HCT116 (cell line): ENCODE measurements at regions not wholly inside any gene's neighbourhood (a gene's known extent, or its start where the extent isn't known, plus 50 kb on each side); places are given as distances from the start of the nearest gene placed in this dataset.

Source experiments
- ATAC-seq: fragments of 200-7000 bp; cut with Tn5 transposase; 2 replicates; pipeline ENCODE4 v1.9.1; 2020; ENCODE audit warnings: mild to moderate bottlenecking, moderate library complexity
- BruUV-seq: library from RNA; stranded (reverse); fragments of 400-500 nt; replicated peaks from 2 replicates; lab custom pipeline; 2021; lab: Mats Ljungman, UMichigan
- CTCF ChIA-PET: fragments of 300-600 bp; sonication (Branson Sonifier 250); formaldehyde crosslinking; loops from one replicate; lab custom pipeline; 2021; ENCODE audit warnings: antibody characterized with exemption; lab: Charles Lee
- POLR2A ChIA-PET: fragments of 300-600, 350-600 bp; sonication (Branson Sonifier 250); formaldehyde crosslinking; loops from one replicate; lab custom pipeline; 2021; ENCODE audit warnings: antibody characterized with exemption; lab: Charles Lee
- RAD21 ChIA-PET, 2 experiments: fragments of 300-600 bp; sonication (Branson Sonifier 250); formaldehyde crosslinking; loops; one replicate each; lab custom pipeline; 2023; ENCODE audit warnings: low total read pairs in 2 of 2; ENCODE audit not compliant: uncharacterized antibody in 2 of 2, unreplicated experiment in 2 of 2, low non-redundant PET in 1 of 2; lab: Charles Lee
- DNase-seq: peaks from one replicate; pipeline ENCODE4 v3.0.0-alpha.2; 2010; ENCODE audit warnings: low read depth, low spot score
- H2AFZ ChIP-seq: fragments of 200-600 bp; shearing (Covaris generic), sonication (generic); 2 replicates; pipeline ENCODE4 v1.6.1; 2017; ENCODE audit warnings: low read depth, mixed run types, mixed read lengths, antibody characterized with exemption, low read length; ENCODE audit not compliant: poor library complexity, severe bottlenecking
- H3K27ac ChIP-seq: 2 replicates; pipeline ENCODE4 v1.5.1; 2012; ENCODE audit warnings: low read depth, low read length
- H3K27me3 ChIP-seq: fragments of 200-600 bp; sonication (generic); 2 replicates; pipeline ENCODE4 v1.6.1; 2016; ENCODE audit warnings: mixed run types, low read length, mixed read lengths; ENCODE audit not compliant: insufficient read depth
- H3K36me3 ChIP-seq, 2 experiments: fragments of 200-500 bp in 1 of 2; fragments of 200-600 bp in 1 of 2; sonication (Bioruptor generic) in 1 of 2; sonication (generic) in 1 of 2; 2 replicates each; pipeline versions ENCODE4 v1.5.1 to v1.6.1; 2014 to 2016; ENCODE audit warnings: low read length in 2 of 2, inconsistent platforms in 1 of 2, mixed read lengths in 1 of 2, mixed run types in 1 of 2; ENCODE audit not compliant: insufficient read depth in 2 of 2, control insufficient read depth in 1 of 2
- H3K4me1 ChIP-seq, 2 experiments: fragments of 200-600 bp in 1 of 2; sonication (generic) in 1 of 2; 2 replicates each; pipeline versions ENCODE4 v1.5.1 to v1.6.1; 2012 to 2017; ENCODE audit warnings: low read length in 2 of 2, inconsistent platforms in 1 of 2, mild to moderate bottlenecking in 1 of 2, mixed read lengths in 1 of 2, mixed run types in 1 of 2, moderate library complexity in 1 of 2; ENCODE audit not compliant: insufficient read depth in 2 of 2, control insufficient read depth in 1 of 2
- H3K4me2 ChIP-seq: fragments of 200-600 bp; sonication (generic); 2 replicates; pipeline ENCODE4 v1.6.1; 2017; ENCODE audit warnings: mixed run types, low read length, mixed read lengths
- H3K4me3 ChIP-seq, 2 experiments: fragments of 200-600 bp in 1 of 2; sonication (generic) in 1 of 2; replicated peaks in 1 of 2; 2 replicates each; pipeline ENCODE4 v1.5.1; 2011 to 2016; ENCODE audit warnings: low read length in 2 of 2, control low read depth in 1 of 2, low read depth in 1 of 2, mild to moderate bottlenecking in 1 of 2, mixed read lengths in 1 of 2, mixed run types in 1 of 2
- H3K79me2 ChIP-seq: fragments of 200-600 bp; sonication (generic); 2 replicates; pipeline ENCODE4 v1.6.1; 2017; ENCODE audit warnings: mild to moderate bottlenecking, mixed run types, low read length, moderate library complexity, mixed read lengths; ENCODE audit not compliant: insufficient read depth
- H3K9ac ChIP-seq: fragments of 200-600 bp; sonication (generic); 2 replicates; pipeline ENCODE4 v1.6.1; 2016; ENCODE audit warnings: low read length, mixed read lengths
- H3K9me2 ChIP-seq: fragments of 200-600 bp; sonication (generic), shearing (Covaris generic); 2 replicates; pipeline ENCODE4 v1.6.1; 2017; ENCODE audit warnings: mixed run types, mild to moderate bottlenecking, moderate library complexity; ENCODE audit not compliant: insufficient read depth
- H3K9me3 ChIP-seq, 2 experiments: fragments of 200-500 bp in 1 of 2; fragments of 200-600 bp in 1 of 2; sonication (Bioruptor generic) in 1 of 2; sonication (generic) in 1 of 2; 2 replicates each; pipeline ENCODE4 v1.6.1; 2014 to 2017; ENCODE audit warnings: low read length in 2 of 2, mixed read lengths in 2 of 2, inconsistent platforms in 1 of 2, low read depth in 1 of 2, mild to moderate bottlenecking in 1 of 2, mixed run types in 1 of 2, moderate library complexity in 1 of 2; ENCODE audit not compliant: control insufficient read depth in 1 of 2, insufficient read depth in 1 of 2
- H4K20me1 ChIP-seq: fragments of 200-600 bp; sonication (generic), shearing (Covaris generic); 2 replicates; pipeline ENCODE4 v1.6.1; 2017; ENCODE audit warnings: mixed run types, mild to moderate bottlenecking, moderate library complexity; ENCODE audit not compliant: insufficient read depth
- CEBPB ChIP-seq: IDR thresholded peaks from 2 replicates; pipeline ENCODE4 v1.6.1; 2012; ENCODE audit warnings: low read depth
- FOSL1 ChIP-seq: IDR thresholded peaks from 2 replicates; pipeline ENCODE4 v1.6.1; 2012; ENCODE audit warnings: low read depth
- POLR2A ChIP-seq: IDR thresholded peaks from 2 replicates; pipeline ENCODE4 v1.7.0; 2011; ENCODE audit warnings: borderline replicate concordance; ENCODE audit not compliant: insufficient read depth, insufficient read length; ENCODE audit errors: extremely low read depth
- SRF ChIP-seq: IDR thresholded peaks from 2 replicates; pipeline ENCODE4 v1.6.1; 2012; ENCODE audit warnings: low read depth
- TCF7L2 ChIP-seq: IDR thresholded peaks from 2 replicates; pipeline ENCODE4 v1.7.0; 2011; ENCODE audit warnings: borderline replicate concordance, inconsistent platforms; ENCODE audit not compliant: insufficient read depth, insufficient read length; ENCODE audit errors: extremely low read depth
- intact Hi-C: fragments of 100-400 bp; cut with micrococcal nuclease; formaldehyde crosslinking; loops from 2 replicates; pipeline ENCODE4 v1.10.0; 2022
- TF ChIP-seq, protein P1 (sequence below), 3 experiments: fragments of 200-600 bp in 1 of 3; sonication (generic) in 1 of 3; IDR thresholded peaks in 2 of 3; conservative IDR thresholded peaks in 1 of 3; 2 replicates each; pipeline ENCODE4 v1.5.1; 2012 to 2017; ENCODE audit warnings: low read depth in 2 of 3, low read length in 2 of 3, antibody characterized with exemption in 1 of 3, borderline replicate concordance in 1 of 3, control low read depth in 1 of 3, mild to moderate bottlenecking in 1 of 3, mixed read lengths in 1 of 3, mixed run types in 1 of 3, moderate library complexity in 1 of 3; ENCODE audit not compliant: insufficient read depth in 1 of 3

DNA sequence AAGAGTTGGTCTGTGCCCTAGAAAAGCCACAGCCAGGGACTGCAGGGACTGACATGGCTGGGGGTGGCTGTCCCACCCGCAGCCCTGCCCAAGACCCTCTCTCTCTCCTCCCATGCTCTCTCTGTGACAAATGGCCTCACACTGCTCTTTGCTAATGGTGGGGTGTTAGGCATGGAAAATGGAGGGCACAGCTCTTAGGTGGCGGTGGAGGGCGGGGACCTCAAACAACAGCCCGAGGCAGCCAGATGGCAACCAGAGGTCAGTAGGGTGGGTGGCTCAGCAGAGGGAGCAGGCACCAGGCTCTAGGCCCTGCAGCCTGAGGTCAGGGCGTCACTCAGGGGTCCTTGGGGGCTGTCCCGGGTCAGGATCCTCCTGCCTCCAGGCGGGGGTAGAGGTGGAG is 73.9 kb upstream of the DAB2IP start (continued):
- TF ChIP-seq, protein P1, sequence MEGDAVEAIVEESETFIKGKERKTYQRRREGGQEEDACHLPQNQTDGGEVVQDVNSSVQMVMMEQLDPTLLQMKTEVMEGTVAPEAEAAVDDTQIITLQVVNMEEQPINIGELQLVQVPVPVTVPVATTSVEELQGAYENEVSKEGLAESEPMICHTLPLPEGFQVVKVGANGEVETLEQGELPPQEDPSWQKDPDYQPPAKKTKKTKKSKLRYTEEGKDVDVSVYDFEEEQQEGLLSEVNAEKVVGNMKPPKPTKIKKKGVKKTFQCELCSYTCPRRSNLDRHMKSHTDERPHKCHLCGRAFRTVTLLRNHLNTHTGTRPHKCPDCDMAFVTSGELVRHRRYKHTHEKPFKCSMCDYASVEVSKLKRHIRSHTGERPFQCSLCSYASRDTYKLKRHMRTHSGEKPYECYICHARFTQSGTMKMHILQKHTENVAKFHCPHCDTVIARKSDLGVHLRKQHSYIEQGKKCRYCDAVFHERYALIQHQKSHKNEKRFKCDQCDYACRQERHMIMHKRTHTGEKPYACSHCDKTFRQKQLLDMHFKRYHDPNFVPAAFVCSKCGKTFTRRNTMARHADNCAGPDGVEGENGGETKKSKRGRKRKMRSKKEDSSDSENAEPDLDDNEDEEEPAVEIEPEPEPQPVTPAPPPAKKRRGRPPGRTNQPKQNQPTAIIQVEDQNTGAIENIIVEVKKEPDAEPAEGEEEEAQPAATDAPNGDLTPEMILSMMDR (IDR thresholded peaks at IDR 0.05 in 2 of 3, conservative IDR thresholded peaks at IDR 0.05 in 1 of 3; ENCODE audit: borderline replicate concordance in 1 of 3, insufficient read depth in 1 of 3, low read depth in 2 of 3, low read length in 2 of 3): no peak

DNA sequence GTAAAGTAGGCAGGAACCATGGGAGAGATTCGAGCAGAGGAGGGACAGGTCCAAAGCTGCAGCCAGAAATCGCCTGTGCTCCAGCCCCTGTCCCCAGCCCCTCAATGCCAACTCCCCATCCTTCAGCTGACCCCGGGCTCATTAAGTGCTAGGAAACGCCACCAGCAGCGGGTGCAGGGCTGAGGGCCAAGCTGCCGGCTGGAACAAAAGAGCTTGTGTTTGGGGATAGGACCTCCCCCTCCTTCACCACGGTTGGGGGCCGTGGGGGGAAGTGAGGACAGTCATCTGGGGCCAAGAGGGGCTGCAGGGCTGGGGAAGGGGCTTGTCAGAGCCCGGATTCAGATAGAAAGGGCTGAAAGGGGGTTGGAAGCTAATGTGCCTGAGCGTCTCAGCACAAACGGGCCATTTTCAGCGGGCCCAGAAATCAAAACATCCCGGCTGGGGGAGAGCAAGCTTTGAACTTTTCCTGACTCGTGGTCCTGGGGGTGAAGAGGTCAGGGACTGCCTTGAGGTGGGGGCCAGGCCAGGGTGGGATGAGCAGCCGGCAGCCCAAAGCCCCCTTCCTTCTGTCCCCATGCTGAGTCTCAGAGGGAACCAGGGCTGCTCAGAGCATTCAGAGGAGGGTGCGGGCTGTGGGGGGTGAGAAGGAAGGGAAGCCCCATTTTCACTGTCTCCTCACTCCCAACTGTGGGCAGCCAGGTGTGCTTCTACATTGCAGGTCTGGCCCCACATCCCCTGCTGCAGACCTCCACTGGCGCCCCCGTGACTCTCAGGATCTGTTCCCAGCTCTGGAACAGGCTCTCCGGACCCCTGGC is 69.4 kb upstream of the DAB2IP start:
- no peaks in the 10 kb centered on the region for H3K36me3 ChIP-seq
- no peaks in the 10 kb centered on the region for H3K9me3 ChIP-seq
- no peaks in the 10 kb centered on the region for H3K4me1 ChIP-seq
- CTCF ChIA-PET: interaction anchor here (1.0 kb wide), 1 partner anchor 31 kb away, joined by 3 read pairs; no protein-coding TSS in a partner anchor
- H3K79me2 ChIP-seq: no peaks in the 10 kb centered on the region
- RAD21 ChIA-PET: no interaction called here
- DNase-seq: no peak
- POLR2A ChIA-PET: no interaction called here
- no peaks in the 10 kb centered on the region for H4K20me1 ChIP-seq
- H3K9ac ChIP-seq: no peak overlapping the region
- no peak for ATAC-seq
- H3K9me2 ChIP-seq: no peaks in the 10 kb centered on the region
- intact Hi-C loops: no loop called here
- H3K4me3 ChIP-seq: no peak overlapping the region
- TF ChIP-seq POLR2A (no peak), CEBPB (no peak), SRF (no peak), TCF7L2 (no peak), FOSL1 (no peak)
- TF ChIP-seq, protein P1 (IDR thresholded peaks at IDR 0.05 in 2 of 3, conservative IDR thresholded peaks at IDR 0.05 in 1 of 3; ENCODE audit: borderline replicate concordance in 1 of 3, insufficient read depth in 1 of 3, low read depth in 2 of 3, low read length in 2 of 3): no peak
- peaks cover 4% of the 10 kb centered on the region; the same call in 1 of the 2 replicates for H3K27me3 ChIP-seq
- no peak overlapping the region for H3K27ac ChIP-seq
- H2AFZ ChIP-seq: no peak overlapping the region
- no TSS peak for BruUV-seq
- H3K4me2 ChIP-seq: no peak overlapping the region
